ENCODE measurements at regions not wholly inside any gene's neighbourhood (a gene's known extent, or its start where the extent isn't known, plus 50 kb on each side); places are given as distances from the start of the nearest gene placed in this dataset.

GRCh38 chrX:10842646-10843045 lies 222.3 kb upstream of the MID1 start:
- TF ChIP-seq RAD21 (conservative IDR thresholded peaks at IDR 0.05 in 1 of 2, IDR thresholded peaks at IDR 0.05 in 1 of 2) (no peak), CTCF (IDR thresholded peaks at IDR 0.05) (no peak), MAFK (IDR thresholded peaks at IDR 0.05; ENCODE audit: partially characterized antibody) (no peak), POLR2A (IDR thresholded peaks at IDR 0.05; ENCODE audit: low read length) (no peak), SMC3 (IDR thresholded peaks at IDR 0.05) (no peak)
- TF ChIP-seq, protein P1, sequence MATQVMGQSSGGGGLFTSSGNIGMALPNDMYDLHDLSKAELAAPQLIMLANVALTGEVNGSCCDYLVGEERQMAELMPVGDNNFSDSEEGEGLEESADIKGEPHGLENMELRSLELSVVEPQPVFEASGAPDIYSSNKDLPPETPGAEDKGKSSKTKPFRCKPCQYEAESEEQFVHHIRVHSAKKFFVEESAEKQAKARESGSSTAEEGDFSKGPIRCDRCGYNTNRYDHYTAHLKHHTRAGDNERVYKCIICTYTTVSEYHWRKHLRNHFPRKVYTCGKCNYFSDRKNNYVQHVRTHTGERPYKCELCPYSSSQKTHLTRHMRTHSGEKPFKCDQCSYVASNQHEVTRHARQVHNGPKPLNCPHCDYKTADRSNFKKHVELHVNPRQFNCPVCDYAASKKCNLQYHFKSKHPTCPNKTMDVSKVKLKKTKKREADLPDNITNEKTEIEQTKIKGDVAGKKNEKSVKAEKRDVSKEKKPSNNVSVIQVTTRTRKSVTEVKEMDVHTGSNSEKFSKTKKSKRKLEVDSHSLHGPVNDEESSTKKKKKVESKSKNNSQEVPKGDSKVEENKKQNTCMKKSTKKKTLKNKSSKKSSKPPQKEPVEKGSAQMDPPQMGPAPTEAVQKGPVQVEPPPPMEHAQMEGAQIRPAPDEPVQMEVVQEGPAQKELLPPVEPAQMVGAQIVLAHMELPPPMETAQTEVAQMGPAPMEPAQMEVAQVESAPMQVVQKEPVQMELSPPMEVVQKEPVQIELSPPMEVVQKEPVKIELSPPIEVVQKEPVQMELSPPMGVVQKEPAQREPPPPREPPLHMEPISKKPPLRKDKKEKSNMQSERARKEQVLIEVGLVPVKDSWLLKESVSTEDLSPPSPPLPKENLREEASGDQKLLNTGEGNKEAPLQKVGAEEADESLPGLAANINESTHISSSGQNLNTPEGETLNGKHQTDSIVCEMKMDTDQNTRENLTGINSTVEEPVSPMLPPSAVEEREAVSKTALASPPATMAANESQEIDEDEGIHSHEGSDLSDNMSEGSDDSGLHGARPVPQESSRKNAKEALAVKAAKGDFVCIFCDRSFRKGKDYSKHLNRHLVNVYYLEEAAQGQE (IDR thresholded peaks at IDR 0.05), result no peak
